Activated T-cell treated with anti-CD3 and anti-CD28 coated beads for 4 hours (primary cell): ENCODE measurements at regions not wholly inside any gene's neighbourhood (a gene's known extent, or its start where the extent isn't known, plus 50 kb on each side); places are given as distances from the start of the nearest gene placed in this dataset.

ENCODE experiments used
- DNase-seq: peaks from one replicate; pipeline ENCODE4 v3.0.0-alpha.2; 2020

- DNase-seq = no peak
Measured at GRCh38 chr18:78523850-78524249, 455.8 kb upstream of the SALL3 start.

DNA sequence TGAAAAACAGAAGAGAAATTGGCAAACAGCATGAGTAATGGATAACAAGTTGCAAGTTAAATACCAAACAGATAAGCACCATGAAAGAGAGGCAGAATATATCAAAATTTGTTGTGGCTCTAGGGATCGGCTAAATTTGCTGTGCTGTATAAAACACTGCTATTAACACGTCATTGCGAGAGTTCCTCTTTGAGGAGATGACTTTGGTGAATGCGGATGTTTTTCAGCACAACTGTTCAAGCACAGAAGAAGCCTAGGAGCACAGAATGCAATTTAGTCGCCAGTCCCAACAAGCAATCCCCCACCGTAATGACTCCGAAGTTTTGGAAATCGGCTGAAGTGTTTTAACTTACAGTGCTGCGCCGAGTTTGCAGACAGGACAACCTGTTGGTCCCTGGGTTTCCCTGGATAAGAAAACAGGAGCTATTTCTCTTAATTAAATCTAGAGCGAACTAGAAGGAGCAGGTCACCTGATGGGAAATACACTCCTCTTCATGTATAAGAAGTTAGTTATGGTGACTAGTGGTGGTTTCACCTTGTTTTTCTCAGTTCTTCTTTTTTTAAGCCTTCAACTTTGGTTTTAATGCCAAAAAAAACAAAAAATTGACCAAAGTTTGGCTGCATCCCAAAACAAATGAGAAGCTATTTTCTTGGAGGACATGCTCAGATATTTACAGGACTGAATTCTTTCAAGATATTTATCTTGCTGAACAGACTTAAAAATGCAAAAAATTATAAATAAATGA, 454.1 kb upstream of the SALL3 start:
- no peak for DNase-seq

- no peak for DNase-seq
Measured at GRCh38 chr18:78526275-78526674, 453.3 kb upstream of the SALL3 start.

GRCh38 chr18:78526923-78527711, 452.5 kb upstream of the SALL3 start:
- DNase-seq = no peak

DNA sequence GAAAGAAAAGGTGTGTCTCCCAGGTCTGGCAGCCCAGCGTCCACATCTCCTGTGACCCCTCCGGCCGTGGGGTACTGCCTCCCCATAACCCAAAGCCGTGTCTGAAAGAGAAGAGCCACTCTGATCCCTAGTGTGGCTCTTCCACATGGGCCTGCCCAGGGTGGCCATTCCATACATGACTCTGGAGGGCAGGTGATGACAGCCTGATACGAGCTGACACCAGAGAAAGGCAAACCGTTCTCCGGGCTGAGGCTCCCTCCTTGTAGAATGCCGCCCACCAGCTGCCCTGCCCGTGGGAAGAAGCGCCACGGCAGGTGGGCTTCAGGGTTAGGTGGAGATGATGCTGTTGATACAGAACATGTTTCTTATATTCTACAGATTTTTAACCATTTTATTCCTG, 451.6 kb upstream of the SALL3 start:
- no peak for DNase-seq

- no peak for DNase-seq
Measured at GRCh38 chr18:78528411-78529258, 451.0 kb upstream of the SALL3 start.

DNA sequence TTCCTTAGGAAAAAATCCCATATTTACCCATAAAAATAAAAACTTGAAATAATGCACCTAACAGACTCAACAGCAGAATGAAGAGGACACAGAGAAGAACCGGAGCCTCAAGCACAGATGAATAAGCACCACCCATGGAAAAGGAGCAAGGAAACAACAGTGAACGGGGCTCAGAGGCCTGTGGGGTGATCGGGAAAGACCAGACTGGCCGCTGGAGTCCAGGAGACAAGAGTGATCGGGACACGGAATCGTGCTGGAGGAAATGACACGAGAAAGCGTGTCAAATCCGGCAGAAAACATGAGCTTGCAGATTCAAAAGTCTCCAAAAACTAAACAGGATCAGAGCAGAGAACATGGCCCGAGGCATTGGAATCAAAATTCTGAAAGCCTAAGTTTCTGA, 448.0 kb upstream of the SALL3 start:
- no peak for DNase-seq

- no peak for DNase-seq
Measured at GRCh38 chr18:78538669-78539440, 440.8 kb upstream of the SALL3 start.

DNA sequence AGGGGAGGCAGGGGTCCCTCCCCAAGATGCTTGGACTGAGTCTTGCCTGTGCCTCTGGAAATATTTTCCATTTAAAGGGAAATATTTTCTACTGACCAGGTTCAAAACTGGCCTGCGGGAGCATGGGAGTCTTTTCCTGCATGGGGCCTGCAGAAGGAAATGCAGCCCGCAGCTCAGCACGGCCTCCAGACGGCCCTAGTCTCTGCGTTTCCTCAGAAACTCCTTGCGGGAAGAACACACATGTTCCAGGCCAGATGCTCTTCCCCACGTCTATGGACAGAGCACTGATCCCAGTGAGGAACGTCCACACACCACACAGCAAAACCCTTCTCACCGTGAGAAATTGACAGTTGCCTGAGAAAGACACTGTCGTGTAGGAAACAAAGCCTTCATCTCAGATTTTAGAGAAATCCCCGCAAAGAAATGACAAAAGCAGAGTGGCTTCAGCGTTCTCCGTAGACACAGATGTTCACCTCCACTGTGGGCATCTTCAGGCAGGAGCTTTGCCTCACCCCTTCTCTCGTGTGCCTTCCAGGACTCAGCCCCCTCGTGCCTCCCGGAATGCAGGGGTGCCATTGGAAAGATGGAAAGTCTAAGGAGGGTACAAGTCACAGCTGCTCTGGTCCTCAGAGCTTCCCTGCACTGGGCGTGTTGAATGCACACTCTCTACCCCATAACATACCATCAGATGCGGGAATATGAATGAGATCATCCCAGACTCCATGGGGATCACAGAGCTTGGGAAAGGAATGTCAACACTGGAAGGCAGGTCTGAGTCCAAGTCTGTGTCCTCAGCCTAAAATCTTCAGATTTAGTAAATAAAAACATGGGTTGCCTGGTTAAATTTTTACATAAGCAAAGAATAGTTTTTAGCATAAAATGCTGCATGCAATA, 438.7 kb upstream of the SALL3 start:
- no peak for DNase-seq

DNA sequence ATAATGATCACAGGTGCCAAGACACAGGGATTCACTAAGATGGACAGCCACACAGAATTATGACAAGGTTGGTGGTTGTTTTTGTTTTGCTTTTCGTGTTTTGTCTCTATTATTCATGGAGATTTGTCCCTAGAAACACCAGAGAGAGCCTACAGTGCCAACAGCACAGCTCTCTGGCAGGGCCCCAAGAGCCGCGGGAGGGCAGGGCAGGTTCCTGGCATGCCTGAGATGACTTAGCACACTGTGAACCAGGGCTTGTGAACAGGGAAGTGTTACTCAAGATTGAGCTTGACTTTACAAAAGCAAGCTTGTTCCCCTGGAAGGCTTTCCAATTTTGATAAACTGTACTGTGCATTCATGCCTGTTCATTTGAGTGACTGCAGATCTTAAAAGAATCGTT, 437.4 kb upstream of the SALL3 start:
- no peak for DNase-seq

DNA sequence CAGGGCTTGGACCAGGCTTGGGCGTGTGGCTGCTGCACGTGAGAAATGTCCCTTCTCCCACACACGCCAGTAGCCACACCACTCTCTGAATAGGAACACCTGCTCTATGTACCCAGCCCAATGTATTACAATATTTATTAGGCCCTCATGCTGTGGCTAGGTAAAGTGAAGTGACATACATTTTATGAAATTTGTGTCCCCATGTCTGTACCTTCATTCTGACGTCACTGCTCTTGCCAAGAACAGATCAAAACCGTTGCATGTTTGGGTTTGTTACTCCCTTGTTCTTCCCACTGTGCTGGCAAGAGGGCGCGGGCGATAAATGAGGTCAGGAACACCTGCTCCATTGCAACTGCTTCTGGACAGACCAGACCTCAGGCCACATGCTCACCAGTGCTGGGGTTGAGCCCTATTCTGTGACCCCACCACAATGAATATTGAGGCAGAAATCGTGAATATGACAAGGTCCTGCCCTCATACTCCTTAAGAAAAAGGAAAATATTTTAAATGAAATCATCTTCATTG, 436.4 kb upstream of the SALL3 start:
- no peak for DNase-seq

GRCh38 chr18:78546281-78546680, 433.3 kb upstream of the SALL3 start:
- no peak for DNase-seq

GRCh38 chr18:78547817-78548216, 431.8 kb upstream of the SALL3 start:
- no peak for DNase-seq

- DNase-seq = no peak
Measured at GRCh38 chr18:78548261-78549058, 431.2 kb upstream of the SALL3 start.

DNA sequence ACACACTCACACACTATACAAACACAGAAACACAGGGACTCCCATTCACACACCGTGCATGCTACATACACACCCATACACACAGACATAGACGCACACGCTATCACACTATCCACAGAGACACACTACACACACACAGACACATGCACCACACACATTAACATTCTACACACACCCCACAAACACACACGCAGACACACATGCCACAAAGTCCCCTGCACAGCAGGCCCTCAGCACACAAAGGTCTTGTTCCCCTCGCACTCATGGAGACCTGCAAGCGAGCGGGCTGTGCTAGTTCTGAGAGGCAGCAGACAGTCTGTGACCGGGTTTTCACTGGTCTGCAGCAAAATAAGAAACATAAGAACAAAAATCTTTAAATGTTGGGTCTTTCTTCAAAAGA, 429.6 kb upstream of the SALL3 start:
- no peak for DNase-seq

DNA sequence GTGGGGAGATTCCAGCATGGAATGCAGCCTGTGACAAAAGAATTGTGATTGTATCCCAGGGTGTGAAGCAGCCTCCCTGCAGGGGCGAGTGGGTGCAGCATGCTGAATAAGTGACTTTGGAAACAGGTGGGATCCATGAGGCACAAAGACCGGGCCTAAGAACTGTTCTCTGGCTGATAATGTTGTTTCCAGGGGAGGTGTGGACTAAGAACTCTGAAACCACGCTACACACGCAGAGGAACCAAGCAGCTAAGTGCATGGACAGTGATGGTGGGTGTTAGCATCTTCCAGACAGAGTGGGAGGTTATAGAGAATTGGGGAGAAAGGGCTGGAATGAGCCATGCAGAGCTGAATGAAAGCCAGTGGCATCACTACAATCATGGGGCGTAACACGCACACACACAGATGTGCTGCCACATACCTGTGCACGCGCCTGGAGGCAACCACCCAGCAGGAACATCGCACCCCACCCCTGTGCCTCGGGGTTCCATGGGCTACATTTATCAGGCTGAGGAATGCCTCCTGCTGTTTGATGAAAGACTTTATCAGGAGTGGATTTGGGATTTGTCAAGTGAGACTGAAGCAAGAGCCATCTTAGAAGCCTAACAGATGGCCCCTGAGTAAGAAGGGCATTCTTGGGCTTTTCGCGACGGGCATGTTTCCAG, 424.5 kb upstream of the SALL3 start:
- no peak for DNase-seq

DNA sequence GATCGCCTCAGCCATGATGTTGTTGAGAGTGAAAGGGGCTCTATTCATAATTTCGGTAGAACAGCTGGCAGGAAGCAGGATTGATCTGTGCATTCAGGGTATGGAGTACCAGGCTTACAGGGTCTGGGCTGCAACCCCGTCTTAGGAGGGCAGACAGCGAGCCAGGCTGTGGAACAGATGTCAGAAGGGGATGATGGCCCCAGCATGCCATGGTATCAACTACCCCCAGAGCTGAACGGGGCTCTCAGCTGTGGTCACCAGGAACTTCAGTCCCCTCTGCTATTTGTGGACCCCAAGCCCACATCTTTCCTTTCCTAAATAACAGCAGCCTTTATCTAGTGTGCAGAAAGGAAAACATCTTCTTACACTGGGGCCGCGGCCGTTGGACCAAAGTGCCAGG, 422.2 kb upstream of the SALL3 start:
- DNase-seq = no peak

DNA sequence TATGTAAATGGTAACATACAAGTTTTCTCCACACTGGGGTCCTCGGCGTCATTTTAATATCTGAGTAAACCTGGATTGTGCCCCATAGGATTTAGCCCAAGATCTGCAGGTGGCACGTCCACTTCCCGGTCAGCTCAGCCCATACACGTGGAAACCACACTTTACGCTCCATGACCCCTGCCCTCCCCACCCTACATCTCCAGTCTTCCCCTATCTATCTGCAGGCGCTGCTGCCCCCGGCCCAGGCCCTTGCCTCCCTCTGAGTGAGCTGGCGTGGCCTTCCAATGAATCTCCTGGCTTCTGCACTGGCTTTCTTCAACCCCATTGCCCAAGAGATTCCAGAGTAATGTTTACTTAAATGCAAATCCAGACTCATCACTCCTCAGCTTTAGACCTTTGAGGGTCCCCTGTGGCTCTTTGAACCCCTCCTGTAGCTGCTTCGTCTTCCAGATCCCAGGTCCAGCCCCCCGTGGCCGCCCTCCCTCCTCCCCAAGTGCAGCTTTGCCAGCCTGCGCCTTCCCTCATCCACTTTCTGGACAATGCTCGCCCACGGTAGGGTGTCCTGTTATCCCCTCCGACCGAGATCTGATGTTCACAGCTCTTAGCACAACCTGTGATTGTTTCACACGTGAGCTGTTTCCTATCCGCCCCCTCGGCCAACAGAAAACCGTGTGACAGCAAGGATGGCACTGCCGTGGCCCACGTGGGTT, 421.4 kb upstream of the SALL3 start:
- DNase-seq = no peak

DNA sequence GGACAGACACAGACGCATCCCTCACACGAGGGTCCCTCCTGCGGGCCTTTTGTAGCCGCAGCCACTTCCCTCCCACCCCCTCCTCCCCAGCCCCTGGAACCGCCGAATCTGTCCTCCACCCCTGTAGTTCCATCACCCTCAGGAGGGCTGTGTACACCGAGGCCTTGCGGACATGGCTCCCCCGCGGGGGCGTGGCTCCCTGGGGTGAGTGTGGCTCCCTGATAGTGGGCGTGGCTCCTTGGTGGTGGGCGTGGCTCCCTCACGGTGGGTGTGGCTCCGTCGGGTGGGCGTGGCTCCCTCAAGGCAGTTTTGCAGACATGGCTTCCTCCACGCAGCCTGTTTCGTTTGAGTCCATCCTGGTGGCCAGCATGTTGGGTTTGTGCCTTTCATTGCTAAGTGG, 420.7 kb upstream of the SALL3 start:
- DNase-seq = no peak
